ENCODE measurements at regions not wholly inside any gene's neighbourhood (a gene's known extent, or its start where the extent isn't known, plus 50 kb on each side); places are given as distances from the start of the nearest gene placed in this dataset.

DNA sequence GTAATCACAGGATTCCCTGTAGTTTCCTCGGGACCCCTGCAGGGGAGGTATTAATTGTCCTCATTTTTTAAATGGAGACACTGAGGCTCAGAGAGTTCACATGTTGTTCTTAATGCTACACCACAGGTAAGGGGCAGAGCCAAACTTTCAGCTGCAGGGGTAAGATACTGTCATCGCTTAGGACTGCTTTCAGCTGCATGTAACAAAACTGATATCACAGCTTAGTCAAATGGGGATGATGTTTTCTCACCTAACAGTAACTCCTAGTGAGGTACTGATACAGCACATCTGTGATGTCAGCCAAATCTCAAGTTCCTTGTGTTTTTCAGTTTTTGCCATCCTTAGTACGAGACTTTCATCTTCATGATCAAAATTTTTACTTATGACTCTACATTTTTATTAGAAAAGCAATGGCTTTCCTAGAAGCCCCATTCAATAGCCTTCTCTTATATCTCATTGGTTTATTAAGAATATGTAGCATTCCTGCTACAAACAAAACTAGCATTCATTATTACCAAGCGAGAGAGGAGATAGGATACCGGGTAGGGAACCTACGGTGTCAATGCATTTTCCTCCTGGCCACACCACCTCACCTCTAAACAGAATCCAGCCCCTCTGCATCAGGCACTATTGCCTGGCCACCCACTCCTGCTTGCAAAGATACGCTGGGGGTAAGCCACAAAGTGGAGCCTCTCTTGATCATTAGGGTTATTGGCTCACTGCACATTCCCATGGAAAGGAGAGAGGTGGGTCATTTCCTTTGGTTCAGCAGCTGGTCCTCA is 557.5 kb downstream of the CD83 start:
- Histone ChIP-seq H2AFZ (no peak overlapping the region), H3K4me3 (no peak overlapping the region), H3K4me2 (no peak overlapping the region), H3K9me2 (ENCODE audit: insufficient read depth) (no peaks in the 10 kb centered on the region), H3K36me3 (ENCODE audit: low read depth) (no peaks in the 10 kb centered on the region), H3K79me2 (ENCODE audit: low read depth) (no peaks in the 10 kb centered on the region), H4K20me1 (ENCODE audit: insufficient read depth) (no peaks in the 10 kb centered on the region), H3K27ac (no peak overlapping the region), H3K4me1 (replicated peaks; ENCODE audit: insufficient read depth) (peaks cover 13% of the 10 kb centered on the region), H3F3A (ENCODE audit: insufficient read depth, low read depth) (peaks cover 7% of the 10 kb centered on the region; the same call in 1 of the 2 replicates), H3K27me3 (ENCODE audit: insufficient read depth, low read depth) (no peaks in the 10 kb centered on the region), H3K9me3 (ENCODE audit: insufficient read depth, low read depth) (no peaks in the 10 kb centered on the region)
- POLR2A ChIA-PET (ENCODE audit: unreplicated experiment), result no interaction called here
- intact Hi-C loops (cut with micrococcal nuclease; ENCODE audit: unreplicated experiment), result no loop called here
- TF ChIP-seq, protein P1, sequence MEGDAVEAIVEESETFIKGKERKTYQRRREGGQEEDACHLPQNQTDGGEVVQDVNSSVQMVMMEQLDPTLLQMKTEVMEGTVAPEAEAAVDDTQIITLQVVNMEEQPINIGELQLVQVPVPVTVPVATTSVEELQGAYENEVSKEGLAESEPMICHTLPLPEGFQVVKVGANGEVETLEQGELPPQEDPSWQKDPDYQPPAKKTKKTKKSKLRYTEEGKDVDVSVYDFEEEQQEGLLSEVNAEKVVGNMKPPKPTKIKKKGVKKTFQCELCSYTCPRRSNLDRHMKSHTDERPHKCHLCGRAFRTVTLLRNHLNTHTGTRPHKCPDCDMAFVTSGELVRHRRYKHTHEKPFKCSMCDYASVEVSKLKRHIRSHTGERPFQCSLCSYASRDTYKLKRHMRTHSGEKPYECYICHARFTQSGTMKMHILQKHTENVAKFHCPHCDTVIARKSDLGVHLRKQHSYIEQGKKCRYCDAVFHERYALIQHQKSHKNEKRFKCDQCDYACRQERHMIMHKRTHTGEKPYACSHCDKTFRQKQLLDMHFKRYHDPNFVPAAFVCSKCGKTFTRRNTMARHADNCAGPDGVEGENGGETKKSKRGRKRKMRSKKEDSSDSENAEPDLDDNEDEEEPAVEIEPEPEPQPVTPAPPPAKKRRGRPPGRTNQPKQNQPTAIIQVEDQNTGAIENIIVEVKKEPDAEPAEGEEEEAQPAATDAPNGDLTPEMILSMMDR (conservative IDR thresholded peaks at IDR 0.05), result no peak
- TF ChIP-seq EZH2 (IDR thresholded peaks at IDR 0.05; ENCODE audit: low read depth), result no peak
- BruUV-seq (replicated peaks), result no TSS peak
- DNase-seq, result no peak
- CTCF ChIA-PET, result no interaction called here

GRCh38 chr6:14676064-14676463 is 558.5 kb downstream of the CD83 start:
- no peaks in the 10 kb centered on the region for H3K36me3 ChIP-seq (ENCODE audit: low read depth)
- no peaks in the 10 kb centered on the region for H3K79me2 ChIP-seq (ENCODE audit: low read depth)
- ChIA-PET CTCF (no interaction called here), POLR2A (ENCODE audit: unreplicated experiment) (no interaction called here)
- no peak overlapping the region for H2AFZ ChIP-seq
- H3K4me2 ChIP-seq, result no peak overlapping the region
- no peaks in the 10 kb centered on the region for H3K9me2 ChIP-seq (ENCODE audit: insufficient read depth)
- no peaks in the 10 kb centered on the region for H3K27me3 ChIP-seq (ENCODE audit: insufficient read depth, low read depth)
- intact Hi-C loops (cut with micrococcal nuclease; ENCODE audit: unreplicated experiment), result no loop called here
- H3F3A ChIP-seq (ENCODE audit: insufficient read depth, low read depth), result peaks cover 1% of the 10 kb centered on the region; the same call in 1 of the 2 replicates
- peaks cover 7% of the 10 kb centered on the region for H3K4me1 ChIP-seq (replicated peaks; ENCODE audit: insufficient read depth)
- no peaks in the 10 kb centered on the region for H4K20me1 ChIP-seq (ENCODE audit: insufficient read depth)
- no peak overlapping the region for H3K27ac ChIP-seq
- H3K4me3 ChIP-seq, result no peak overlapping the region
- no TSS peak for BruUV-seq (replicated peaks)
- DNase-seq, result no peak
- TF ChIP-seq, protein P1 (conservative IDR thresholded peaks at IDR 0.05), result no peak
- no peak for TF ChIP-seq EZH2 (IDR thresholded peaks at IDR 0.05; ENCODE audit: low read depth)
- no peaks in the 10 kb centered on the region for H3K9me3 ChIP-seq (ENCODE audit: insufficient read depth, low read depth)

DNA sequence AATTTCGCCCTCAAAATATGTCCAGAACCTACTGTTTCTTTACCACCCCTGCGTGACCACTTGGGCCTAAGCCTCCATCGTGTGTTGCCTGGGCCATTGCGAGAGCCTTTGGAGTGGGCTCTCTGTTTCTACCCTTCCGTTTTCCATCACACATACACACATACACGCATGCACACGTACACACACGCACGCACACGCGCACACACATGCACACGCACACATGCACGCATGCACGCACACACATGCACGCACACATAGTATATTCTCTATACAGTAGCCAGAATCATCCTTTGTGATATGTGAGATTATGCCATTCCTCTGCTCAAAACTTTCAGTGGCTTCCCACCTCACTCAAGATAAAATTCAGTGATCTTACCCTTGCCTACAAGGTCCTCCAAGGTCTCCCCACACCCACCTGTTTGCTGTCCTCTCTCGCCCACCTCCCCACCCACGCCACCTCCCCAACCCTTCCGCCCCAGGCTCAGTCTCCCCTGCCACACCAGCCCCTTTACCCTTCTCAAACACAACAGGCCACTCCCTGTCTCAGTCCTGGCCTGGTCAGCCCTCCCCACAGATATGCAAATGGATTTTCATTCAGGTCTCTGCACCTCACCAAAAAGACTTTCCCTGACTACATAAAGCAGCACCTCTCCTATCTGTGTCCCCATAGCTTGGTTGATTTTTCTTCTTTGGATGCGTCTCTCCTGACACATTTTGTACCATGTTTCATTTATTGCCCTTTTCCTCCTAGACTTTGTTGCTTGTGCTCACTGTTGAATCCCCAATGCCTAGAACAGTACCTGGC is 559.6 kb downstream of the CD83 start:
- DNase-seq, result no peak
- intact Hi-C loops (cut with micrococcal nuclease; ENCODE audit: unreplicated experiment), result no loop called here
- Histone ChIP-seq H4K20me1 (ENCODE audit: insufficient read depth) (no peaks in the 10 kb centered on the region), H3F3A (ENCODE audit: insufficient read depth, low read depth) (no peaks in the 10 kb centered on the region), H3K27me3 (ENCODE audit: insufficient read depth, low read depth) (no peaks in the 10 kb centered on the region), H3K4me1 (replicated peaks; ENCODE audit: insufficient read depth) (no peaks in the 10 kb centered on the region; the same call in 1 of the 2 replicates), H2AFZ (no peak overlapping the region), H3K9me3 (ENCODE audit: insufficient read depth, low read depth) (no peaks in the 10 kb centered on the region), H3K4me2 (no peak overlapping the region), H3K4me3 (no peak overlapping the region), H3K27ac (no peak overlapping the region), H3K36me3 (ENCODE audit: low read depth) (no peaks in the 10 kb centered on the region), H3K79me2 (ENCODE audit: low read depth) (no peaks in the 10 kb centered on the region), H3K9me2 (ENCODE audit: insufficient read depth) (no peaks in the 10 kb centered on the region)
- BruUV-seq (replicated peaks), result no TSS peak
- ChIA-PET CTCF (no interaction called here), POLR2A (ENCODE audit: unreplicated experiment) (no interaction called here)
- TF ChIP-seq, protein P1 (conservative IDR thresholded peaks at IDR 0.05), result no peak
- TF ChIP-seq EZH2 (IDR thresholded peaks at IDR 0.05; ENCODE audit: low read depth), result no peak
